Uterus (tissue), 3 donors: ENCODE measurements at regions not wholly inside any gene's neighbourhood (a gene's known extent, or its start where the extent isn't known, plus 50 kb on each side); places are given as distances from the start of the nearest gene placed in this dataset.

Source experiments
- DNase-seq, 2 donors: peaks; one replicate each; pipeline ENCODE4 v3.0.0-alpha.2; 2019 to 2020
- H3K27ac ChIP-seq, 2 donors: fragments of 200-600 bp; sonication (generic); 1 replicate in 1 of 2; 2 replicates in 1 of 2; pipeline ENCODE4 v1.5.1; 2016 to 2018
- H3K27me3 ChIP-seq, 2 donors: fragments of 200-600 bp; sonication (generic); one replicate each; pipeline ENCODE4 v1.5.1; 2018 to 2019; ENCODE audit warnings: control low read depth in 1 of 2
- H3K36me3 ChIP-seq, 2 donors: fragments of 200-600 bp; sonication (generic); one replicate each; pipeline ENCODE4 v1.5.1; 2019; ENCODE audit warnings: control low read depth in 1 of 2
- H3K4me1 ChIP-seq, 2 donors: fragments of 200-600 bp; sonication (generic); one replicate each; pipeline ENCODE4 v1.5.1; 2018 to 2019; ENCODE audit warnings: control low read depth in 1 of 2
- H3K4me3 ChIP-seq, 2 donors: fragments of 200-600 bp; sonication (generic); 1 replicate in 1 of 2; 2 replicates in 1 of 2; pipeline ENCODE4 v1.5.1; 2018 to 2019; ENCODE audit warnings: mild to moderate bottlenecking in 1 of 2
- H3K9me3 ChIP-seq, 2 donors: fragments of 200-600 bp; sonication (generic); one replicate each; pipeline ENCODE4 v1.5.1; 2019; ENCODE audit warnings: control low read depth in 1 of 2
- POLR2A ChIP-seq, 2 donors: fragments of 450-650 bp; IDR thresholded peaks; one replicate each; pipeline ENCODE4 v1.6.1; 2016; ENCODE audit warnings: antibody characterized with exemption in 2 of 2, mild to moderate bottlenecking in 1 of 2, moderate library complexity in 1 of 2
- intact Hi-C: fragments of 100-400 bp; cut with DNase I; formaldehyde crosslinking; loops from one replicate; pipeline ENCODE4 v1.15.1; 2023; ENCODE audit warnings: low total_unique reads
- TF ChIP-seq, protein P1 (sequence below), 4 experiments: fragments of 200-600 bp in 2 of 4; fragments of 450-650 bp in 2 of 4; sonication (generic) in 2 of 4; IDR thresholded peaks; one replicate each; pipeline ENCODE4 v1.5.1; 2016 to 2019; ENCODE audit warnings: antibody characterized with exemption in 4 of 4, mild to moderate bottlenecking in 2 of 4, moderate library complexity in 1 of 4
- donor health status: DM: yes; HTN: yes; CAD: no.

DNA sequence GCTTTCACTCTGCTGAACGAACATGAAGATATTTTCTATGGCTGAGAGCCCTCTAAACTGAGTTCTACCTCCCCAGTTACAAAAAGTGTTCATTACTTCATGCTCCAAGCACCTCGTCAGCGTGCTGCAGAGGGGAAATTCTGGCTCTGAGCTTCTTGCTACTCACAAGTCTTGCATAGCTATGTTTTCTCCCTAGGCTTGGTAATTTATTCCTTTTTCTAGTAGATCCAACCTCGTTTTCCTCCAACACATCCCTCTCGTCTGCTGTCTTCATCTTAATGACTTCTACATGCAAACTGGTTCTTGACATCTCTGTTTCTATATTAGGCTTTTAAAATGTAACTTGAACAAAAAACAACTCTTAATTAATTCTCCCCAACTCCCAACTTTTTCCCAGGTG, 1034.5 kb downstream of the REEP3 start:
- no peaks in the 10 kb centered on the region for H3K9me3 ChIP-seq
- no peaks in the 10 kb centered on the region for H3K4me1 ChIP-seq
- H3K36me3 ChIP-seq, result no peaks in the 10 kb centered on the region
- DNase-seq, result no peak
- no peaks in the 10 kb centered on the region for H3K27me3 ChIP-seq
- TF ChIP-seq, protein P1, sequence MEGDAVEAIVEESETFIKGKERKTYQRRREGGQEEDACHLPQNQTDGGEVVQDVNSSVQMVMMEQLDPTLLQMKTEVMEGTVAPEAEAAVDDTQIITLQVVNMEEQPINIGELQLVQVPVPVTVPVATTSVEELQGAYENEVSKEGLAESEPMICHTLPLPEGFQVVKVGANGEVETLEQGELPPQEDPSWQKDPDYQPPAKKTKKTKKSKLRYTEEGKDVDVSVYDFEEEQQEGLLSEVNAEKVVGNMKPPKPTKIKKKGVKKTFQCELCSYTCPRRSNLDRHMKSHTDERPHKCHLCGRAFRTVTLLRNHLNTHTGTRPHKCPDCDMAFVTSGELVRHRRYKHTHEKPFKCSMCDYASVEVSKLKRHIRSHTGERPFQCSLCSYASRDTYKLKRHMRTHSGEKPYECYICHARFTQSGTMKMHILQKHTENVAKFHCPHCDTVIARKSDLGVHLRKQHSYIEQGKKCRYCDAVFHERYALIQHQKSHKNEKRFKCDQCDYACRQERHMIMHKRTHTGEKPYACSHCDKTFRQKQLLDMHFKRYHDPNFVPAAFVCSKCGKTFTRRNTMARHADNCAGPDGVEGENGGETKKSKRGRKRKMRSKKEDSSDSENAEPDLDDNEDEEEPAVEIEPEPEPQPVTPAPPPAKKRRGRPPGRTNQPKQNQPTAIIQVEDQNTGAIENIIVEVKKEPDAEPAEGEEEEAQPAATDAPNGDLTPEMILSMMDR (IDR thresholded peaks at IDR 0.05), result no peak
- no peak for TF ChIP-seq POLR2A (IDR thresholded peaks at IDR 0.05)
- H3K27ac ChIP-seq, result no peak overlapping the region
- intact Hi-C loops, result no loop called here
- no peak overlapping the region for H3K4me3 ChIP-seq

DNA sequence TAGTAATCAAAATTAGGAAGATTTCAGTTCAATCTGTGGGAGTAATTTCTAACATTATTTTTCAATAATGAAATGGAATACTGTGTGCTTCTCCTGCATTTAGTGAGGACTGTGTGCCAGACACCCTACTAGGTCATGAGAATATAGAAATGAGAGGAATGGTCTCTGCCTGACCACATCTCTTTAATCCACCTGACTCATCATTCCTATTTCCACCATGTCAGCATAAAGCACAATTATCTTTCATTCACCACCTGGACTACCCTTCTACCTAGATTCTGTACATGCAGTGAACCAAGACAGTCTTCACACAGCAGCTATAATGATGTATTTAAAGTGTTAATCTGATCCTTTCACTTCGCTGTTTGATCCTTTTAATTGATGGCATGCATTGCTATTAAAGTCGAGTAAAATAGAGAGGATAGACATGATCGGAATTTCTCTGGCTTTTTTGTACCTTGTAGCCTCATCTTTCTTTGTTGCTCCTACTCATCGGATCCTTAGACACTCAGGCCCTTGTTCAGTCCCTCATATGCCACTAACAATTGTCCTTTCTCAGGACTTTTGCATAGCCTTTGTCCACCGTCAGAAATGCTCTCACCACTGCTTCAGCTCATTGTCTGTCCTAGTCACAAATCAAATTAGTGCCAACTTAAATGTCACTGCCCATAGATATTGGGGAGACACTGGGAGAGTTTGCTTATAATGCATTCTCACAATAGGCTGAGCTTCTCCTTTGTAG, 1037.1 kb downstream of the REEP3 start:
- H3K9me3 ChIP-seq, result no peaks in the 10 kb centered on the region
- TF ChIP-seq, protein P1 (IDR thresholded peaks at IDR 0.05), result no peak
- TF ChIP-seq POLR2A (IDR thresholded peaks at IDR 0.05), result no peak
- no peak overlapping the region for H3K27ac ChIP-seq
- no peak overlapping the region for H3K4me3 ChIP-seq
- no peaks in the 10 kb centered on the region for H3K27me3 ChIP-seq
- no peaks in the 10 kb centered on the region for H3K4me1 ChIP-seq
- no peak for DNase-seq
- intact Hi-C loops, result no loop called here
- no peaks in the 10 kb centered on the region for H3K36me3 ChIP-seq

- TF ChIP-seq, protein P1 (IDR thresholded peaks at IDR 0.05), result no peak
- no peak for TF ChIP-seq POLR2A (IDR thresholded peaks at IDR 0.05)
- H3K27me3 ChIP-seq, result no peaks in the 10 kb centered on the region
- no peaks in the 10 kb centered on the region for H3K4me1 ChIP-seq
- H3K4me3 ChIP-seq, result no peak overlapping the region
- DNase-seq, result no peak
- H3K9me3 ChIP-seq, result no peaks in the 10 kb centered on the region
- intact Hi-C loops, result no loop called here
- no peaks in the 10 kb centered on the region for H3K36me3 ChIP-seq
- no peak overlapping the region for H3K27ac ChIP-seq
Measured at GRCh38 chr10:64571056-64571455, 1049.9 kb downstream of the REEP3 start.

DNA sequence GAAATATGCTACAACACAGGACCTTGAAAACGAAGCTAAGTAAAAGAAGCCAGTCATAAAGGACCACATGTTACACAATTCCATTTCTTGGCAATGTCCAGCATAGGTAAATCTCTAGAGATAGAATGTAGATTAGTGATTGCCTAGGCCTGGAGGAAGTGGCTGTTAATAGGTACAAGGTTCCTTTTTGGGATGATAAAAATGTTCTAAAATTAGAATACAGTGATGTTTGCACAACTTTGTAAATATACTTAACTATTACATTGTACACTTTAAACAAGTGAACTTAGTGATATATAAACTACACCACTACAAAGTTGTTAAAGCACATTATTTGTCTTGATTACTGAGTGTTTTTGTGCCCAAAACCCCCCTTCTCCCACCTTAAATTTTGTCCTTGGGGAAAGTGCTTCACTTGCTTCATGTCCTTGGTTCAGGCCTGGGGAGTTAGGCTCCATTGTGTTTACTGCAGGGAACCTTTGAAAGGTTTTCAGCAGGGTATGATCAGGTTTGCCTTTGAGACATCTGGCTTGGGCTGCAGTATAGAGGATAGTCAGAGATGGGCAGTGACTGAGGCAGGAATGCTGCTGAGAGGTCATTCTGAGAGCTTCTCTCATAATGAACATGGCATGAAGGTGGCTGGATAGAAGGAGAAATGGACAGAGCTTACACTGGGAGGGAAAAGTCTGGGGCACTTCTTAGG, 1052.6 kb downstream of the REEP3 start:
- Histone ChIP-seq H3K36me3 (no peaks in the 10 kb centered on the region), H3K27ac (no peak overlapping the region), H3K4me1 (no peaks in the 10 kb centered on the region), H3K27me3 (no peaks in the 10 kb centered on the region), H3K4me3 (no peak overlapping the region), H3K9me3 (no peaks in the 10 kb centered on the region)
- intact Hi-C loops, result no loop called here
- no peak for DNase-seq
- TF ChIP-seq, protein P1 (IDR thresholded peaks at IDR 0.05), result no peak
- no peak for TF ChIP-seq POLR2A (IDR thresholded peaks at IDR 0.05)

- DNase-seq, result no peak
- H3K27ac ChIP-seq, result no peak overlapping the region
- no peaks in the 10 kb centered on the region for H3K9me3 ChIP-seq
- no peak for TF ChIP-seq POLR2A (IDR thresholded peaks at IDR 0.05)
- TF ChIP-seq, protein P1 (IDR thresholded peaks at IDR 0.05), result no peak
- no peaks in the 10 kb centered on the region for H3K4me1 ChIP-seq
- no peaks in the 10 kb centered on the region for H3K36me3 ChIP-seq
- no peak overlapping the region for H3K4me3 ChIP-seq
- H3K27me3 ChIP-seq, result no peaks in the 10 kb centered on the region
- intact Hi-C loops, result no loop called here
Measured at GRCh38 chr10:64574371-64574770, 1053.2 kb downstream of the REEP3 start.
